NCI-H187 treated with DMSO at 0.1 percent for 48 hours (cell line): ENCODE measurements at regions not wholly inside any gene's neighbourhood (a gene's known extent, or its start where the extent isn't known, plus 50 kb on each side); places are given as distances from the start of the nearest gene placed in this dataset.

Source experiments
- DNase-seq: peaks from one replicate; lab custom pipeline; 2025; lab: John Stamatoyannopoulos, UW

DNA sequence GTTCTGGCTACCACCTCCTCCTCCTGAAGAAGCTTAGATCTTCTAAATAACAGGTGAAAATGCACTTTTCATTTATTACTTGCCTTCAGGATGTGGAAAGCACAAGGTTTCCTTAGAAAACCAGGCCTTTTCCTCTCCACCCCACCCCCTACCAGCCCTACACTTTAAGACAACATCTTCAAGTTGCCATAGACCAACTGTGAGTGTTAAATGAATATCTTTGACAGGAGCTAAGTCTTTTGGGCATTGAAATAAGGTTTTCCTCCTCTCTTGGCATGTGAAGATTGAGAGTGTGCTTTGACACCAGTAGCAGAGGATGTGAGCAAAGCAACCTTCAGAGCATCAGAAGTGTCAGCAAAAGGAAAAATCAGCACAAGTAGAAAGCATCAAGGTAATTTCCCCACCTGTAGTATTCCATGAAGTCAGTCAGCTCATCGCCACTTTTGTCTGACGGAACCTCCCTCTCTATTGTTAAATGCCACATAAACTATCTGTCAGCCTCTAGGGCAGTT lies 532.3 kb upstream of the MMS22L start:
- DNase-seq = no peak

GRCh38 chr6:97816526-97816925 lies 533.5 kb upstream of the MMS22L start:
- DNase-seq = no peak

DNA sequence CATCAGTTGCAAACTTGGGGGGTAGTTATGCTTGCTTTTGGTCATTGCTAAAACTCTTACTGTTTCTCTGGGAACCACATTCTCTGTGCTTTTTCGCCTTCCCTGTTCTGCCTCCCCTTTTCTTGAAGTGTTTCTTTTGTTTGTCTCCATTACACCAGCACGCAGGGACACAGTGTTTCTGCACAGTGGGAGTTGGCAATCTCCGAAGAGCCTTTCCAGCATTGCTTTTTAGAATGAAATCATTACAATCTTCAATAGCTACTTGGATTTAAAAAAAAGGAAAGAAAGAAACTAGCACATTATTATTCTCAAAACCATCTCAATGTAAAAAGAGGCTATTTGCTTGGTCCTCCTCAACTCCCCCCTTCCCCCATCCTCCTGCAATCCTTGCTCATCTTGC lies 536.7 kb upstream of the MMS22L start:
- no peak for DNase-seq

GRCh38 chr6:97820400-97820799 lies 537.4 kb upstream of the MMS22L start:
- DNase-seq = no peak

GRCh38 chr6:97822632-97823031 lies 539.6 kb upstream of the MMS22L start:
- no peak for DNase-seq

GRCh38 chr6:97841763-97842162 lies 558.7 kb upstream of the MMS22L start:
- DNase-seq = no peak

DNA sequence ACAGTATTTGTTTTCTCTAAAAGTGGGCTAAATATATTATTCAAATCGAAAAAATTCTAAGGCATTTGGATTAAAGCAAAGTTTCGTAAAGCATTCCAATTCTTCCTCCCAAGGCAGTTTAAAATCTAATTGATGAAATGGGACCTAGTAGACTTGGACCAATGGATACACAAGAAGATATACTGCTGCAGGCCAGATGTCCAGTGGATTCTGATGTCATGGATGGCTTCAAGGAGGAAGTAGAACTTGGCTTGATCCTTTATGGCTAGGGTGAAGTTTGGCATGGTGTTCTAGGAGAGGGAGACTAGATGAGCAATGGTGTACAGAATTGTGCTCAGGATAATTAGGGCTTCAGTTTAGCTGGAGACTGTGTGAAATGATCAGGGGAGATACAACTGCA lies 559.5 kb upstream of the MMS22L start:
- DNase-seq = no peak

GRCh38 chr6:97849390-97849789 lies 566.4 kb upstream of the MMS22L start:
- no peak for DNase-seq

DNA sequence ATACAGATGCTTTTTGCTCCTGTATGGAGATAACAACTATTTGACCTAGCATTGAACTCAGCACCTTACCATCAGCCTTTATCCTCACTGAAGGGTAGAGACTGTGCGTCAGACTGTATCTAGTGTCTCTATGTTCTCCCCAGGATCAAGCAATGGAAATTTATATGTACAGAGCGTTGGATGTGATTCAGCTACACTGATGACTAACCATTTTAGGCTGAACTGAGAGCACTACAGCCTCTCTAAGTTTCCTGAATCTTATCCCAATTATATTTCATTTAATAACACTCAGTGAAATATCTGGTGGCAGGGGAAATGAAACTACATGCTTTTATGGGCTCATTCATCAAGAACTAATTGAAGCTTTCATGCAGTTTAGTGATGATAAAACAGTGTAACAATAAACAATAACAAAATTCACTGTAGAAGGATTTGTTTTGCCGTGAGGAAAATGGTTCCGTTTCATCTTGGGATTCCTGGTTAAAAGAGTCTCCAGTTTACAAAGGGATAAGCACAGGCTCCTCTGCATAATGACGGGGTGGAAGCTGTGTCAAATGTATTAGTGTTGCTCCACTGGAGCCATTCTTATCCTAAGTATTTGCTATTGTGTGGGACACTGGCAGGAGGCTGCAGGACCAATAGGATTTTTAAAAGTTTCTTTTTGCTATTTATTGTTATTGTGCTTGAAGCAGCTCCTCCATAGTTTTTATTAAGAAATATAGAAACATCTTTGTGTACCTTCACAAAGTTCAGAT lies 567.6 kb upstream of the MMS22L start:
- DNase-seq = no peak

- no peak for DNase-seq
Observed at GRCh38 chr6:97863697-97864096, 580.7 kb upstream of the MMS22L start.

DNA sequence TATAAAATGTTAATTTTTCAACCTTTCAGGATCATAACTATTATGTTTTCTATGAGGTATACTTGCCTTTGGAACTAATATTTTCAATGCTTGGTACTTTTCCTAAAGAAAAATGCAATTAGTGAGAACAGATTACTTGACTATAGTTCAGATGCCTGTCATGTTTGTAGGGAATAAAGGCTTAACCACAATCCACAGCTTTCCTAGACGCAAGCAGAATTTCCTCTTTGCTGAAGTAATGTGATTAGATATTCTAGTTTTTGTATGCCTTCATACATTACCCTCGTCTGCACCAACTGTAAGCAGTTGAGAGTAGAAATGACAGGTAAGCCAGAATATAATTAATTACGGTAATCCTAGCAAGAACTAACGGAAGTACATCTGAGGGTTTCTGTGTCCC lies 581.4 kb upstream of the MMS22L start:
- DNase-seq = no peak

- no peak for DNase-seq
Observed at GRCh38 chr6:97864826-97865225, 581.8 kb upstream of the MMS22L start.

GRCh38 chr6:97865612-97866011 lies 582.6 kb upstream of the MMS22L start:
- no peak for DNase-seq

DNA sequence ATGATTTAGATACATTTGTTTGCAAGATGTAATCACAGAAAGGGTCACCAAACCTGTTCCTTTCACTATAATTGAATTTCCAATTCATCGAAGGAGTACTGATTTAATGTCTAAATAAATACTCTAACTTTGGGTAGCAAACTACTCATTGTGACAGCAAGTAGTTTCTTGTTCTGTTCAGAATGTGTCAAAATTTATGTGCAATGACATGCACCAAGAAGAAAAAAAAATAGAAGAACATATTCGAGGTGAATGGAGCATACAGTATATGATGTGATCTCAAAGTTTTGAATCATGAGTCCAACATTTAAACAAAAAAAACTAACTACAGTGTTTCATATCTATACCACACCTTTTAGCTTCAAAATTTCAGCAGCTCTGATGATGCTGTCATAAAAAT lies 583.6 kb upstream of the MMS22L start:
- DNase-seq = no peak

- DNase-seq = no peak
Observed at GRCh38 chr6:97867177-97867576, 584.2 kb upstream of the MMS22L start.

GRCh38 chr6:97870273-97870672 lies 587.3 kb upstream of the MMS22L start:
- no peak for DNase-seq

DNA sequence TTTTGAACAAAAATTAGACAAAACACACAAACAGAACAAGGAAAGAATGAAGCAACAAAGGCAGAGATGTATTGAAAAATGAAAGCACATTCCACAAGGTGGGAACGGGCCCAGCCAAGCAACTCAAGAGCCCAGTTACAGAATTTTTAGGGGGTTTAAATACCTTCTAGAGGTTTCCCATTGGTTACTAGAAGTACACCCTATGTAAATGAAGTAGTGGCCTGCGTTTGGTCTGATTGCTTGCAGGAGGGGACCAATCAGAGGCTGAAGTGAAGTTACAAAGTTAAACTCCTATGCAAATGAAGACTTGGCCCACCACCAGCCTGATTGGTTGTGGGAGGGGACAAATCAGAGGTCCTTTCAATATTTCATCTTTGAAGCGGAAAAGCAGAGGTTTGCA lies 593.7 kb upstream of the MMS22L start:
- no peak for DNase-seq

DNA sequence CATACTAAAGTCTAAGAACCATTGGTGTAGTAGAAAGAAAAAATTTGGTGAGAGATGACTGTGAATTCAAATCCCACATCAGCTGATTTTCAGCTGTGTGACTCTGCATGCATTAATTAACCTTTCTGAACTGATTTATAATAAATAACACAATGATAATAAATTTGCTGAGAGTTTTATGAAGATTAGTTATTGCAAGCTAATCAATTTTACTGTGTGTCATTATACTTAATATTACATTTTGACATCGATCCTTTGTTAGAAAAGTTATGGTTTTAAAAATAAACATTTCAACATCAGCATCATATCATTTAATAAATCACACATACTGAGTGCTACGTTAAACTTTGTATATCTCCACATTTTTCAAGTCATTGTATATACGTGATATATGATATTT lies 599.7 kb upstream of the MMS22L start:
- no peak for DNase-seq

- DNase-seq = no peak
Observed at GRCh38 chr6:97885325-97885724, 602.3 kb upstream of the MMS22L start.

DNA sequence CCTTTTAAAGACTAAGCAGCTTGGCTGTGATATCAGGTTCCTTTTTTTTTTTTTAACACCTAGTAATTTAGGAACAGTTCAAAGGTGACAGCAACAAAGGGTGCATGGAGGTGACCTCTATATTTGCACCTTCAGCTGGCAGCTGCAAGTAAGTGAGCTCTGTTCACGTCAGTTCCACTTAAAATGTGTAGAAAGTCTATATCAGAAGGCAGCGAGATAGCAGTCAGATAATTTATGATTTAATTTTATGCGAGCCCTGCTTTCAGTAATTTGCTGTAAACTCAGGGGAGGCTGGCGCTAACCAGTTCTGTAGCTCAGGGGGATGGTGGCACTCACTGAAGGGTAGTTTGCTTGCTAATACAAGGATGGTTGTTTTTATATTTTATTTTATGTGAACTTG lies 602.8 kb upstream of the MMS22L start:
- no peak for DNase-seq

- DNase-seq = no peak
Observed at GRCh38 chr6:97901531-97901930, 618.5 kb upstream of the MMS22L start.

DNA sequence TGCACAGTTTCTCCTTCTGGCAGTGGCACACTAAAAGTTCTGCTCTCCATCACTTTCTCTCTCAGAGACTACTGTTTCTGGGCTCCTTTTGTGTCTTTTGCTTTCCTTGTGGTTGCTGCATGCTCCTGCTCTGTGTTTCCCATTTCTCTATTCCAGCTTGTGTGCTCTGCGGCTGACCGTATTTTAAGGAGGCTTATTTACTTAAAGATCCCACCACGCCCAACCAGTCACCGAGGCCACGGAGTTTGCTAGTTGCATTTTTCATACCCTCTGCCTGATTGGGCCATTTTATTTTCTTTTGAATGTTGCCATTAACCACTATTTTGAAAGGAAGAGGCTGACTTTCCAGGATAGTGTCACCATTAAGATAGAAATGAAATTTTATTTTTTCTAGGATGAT lies 626.4 kb upstream of the MMS22L start:
- no peak for DNase-seq

DNA sequence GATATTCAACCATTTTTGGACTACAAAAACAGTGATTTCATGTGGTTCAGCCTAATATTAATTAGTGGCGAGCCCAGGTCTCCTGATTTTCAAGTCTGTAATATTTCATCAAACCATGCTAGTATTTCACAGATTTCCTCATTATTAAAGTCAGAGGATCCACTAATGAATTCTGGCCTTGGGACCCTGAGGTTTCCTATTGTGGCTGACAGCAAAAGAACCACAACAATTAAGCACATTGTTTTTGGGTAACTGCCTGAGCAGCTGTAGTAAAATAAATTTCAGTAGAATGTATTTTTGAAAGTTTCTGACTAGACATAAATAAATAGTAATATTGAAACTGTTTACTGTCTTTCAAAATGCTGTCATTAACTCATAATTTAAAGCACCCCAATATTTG lies 630.7 kb upstream of the MMS22L start:
- DNase-seq = no peak

DNA sequence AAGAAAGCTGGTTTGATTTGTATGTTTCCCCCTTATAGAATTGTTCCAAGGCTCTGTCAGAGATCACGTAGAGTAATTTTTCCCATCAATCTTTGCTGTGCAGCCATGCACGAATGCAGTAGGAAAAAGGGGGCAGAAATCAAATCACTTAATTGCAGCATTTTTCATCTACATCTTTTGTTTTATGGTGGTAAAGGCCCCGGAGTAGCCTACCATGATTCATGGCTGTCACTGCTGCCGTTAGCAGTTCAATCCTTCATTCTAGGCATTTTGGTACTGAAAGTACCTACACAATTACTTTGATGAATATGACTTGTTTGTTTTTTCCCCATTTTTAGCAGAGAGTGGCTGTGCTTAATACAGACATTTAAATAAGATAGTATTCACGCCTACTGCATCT lies 631.9 kb upstream of the MMS22L start:
- no peak for DNase-seq
